HG02798 (cell line): ENCODE measurements at regions not wholly inside any gene's neighbourhood (a gene's known extent, or its start where the extent isn't known, plus 50 kb on each side); places are given as distances from the start of the nearest gene placed in this dataset.

Experiments used
- ATAC-seq: cut with Tn5 transposase; IDR thresholded peaks from one replicate; pipeline ENCODE4 v1.9.1; 2021; ENCODE audit warnings: mild to moderate bottlenecking; ENCODE audit not compliant: unreplicated experiment, poor library complexity

GRCh38 chr5:3801967-3802366, 206.3 kb downstream of the IRX1 start:
- no peak for ATAC-seq

GRCh38 chr5:3809455-3809854, 213.8 kb downstream of the IRX1 start:
- no peak for ATAC-seq

- ATAC-seq: no peak
These were observed 215.5 kb downstream of the IRX1 start for GRCh38 chr5:3811116-3811515.

GRCh38 chr5:3818624-3819023, 223.0 kb downstream of the IRX1 start:
- no peak for ATAC-seq

- ATAC-seq: no peak
These were observed 230.2 kb downstream of the IRX1 start for GRCh38 chr5:3825531-3826451.

- no peak for ATAC-seq
These were observed 232.0 kb downstream of the IRX1 start for GRCh38 chr5:3827624-3828023.

- no peak for ATAC-seq
These were observed 233.1 kb downstream of the IRX1 start for GRCh38 chr5:3828761-3829160.

GRCh38 chr5:3833566-3833965, 237.9 kb downstream of the IRX1 start:
- no peak for ATAC-seq

GRCh38 chr5:3835811-3836210, 240.2 kb downstream of the IRX1 start:
- ATAC-seq: no peak

GRCh38 chr5:3836528-3836927, 240.9 kb downstream of the IRX1 start:
- ATAC-seq: no peak

- no peak for ATAC-seq
These were observed 241.9 kb downstream of the IRX1 start for GRCh38 chr5:3837506-3837905.

- no peak for ATAC-seq
These were observed 243.5 kb downstream of the IRX1 start for GRCh38 chr5:3839151-3839550.

- no peak for ATAC-seq
These were observed 247.0 kb downstream of the IRX1 start for GRCh38 chr5:3842591-3842990.

GRCh38 chr5:3843706-3844105, 248.1 kb downstream of the IRX1 start:
- no peak for ATAC-seq

GRCh38 chr5:3844266-3844665, 248.6 kb downstream of the IRX1 start:
- ATAC-seq: no peak

- ATAC-seq: no peak
These were observed 249.6 kb downstream of the IRX1 start for GRCh38 chr5:3845230-3845629.

GRCh38 chr5:3852161-3852916, 256.7 kb downstream of the IRX1 start:
- ATAC-seq: no peak

GRCh38 chr5:3853362-3853761, 257.7 kb downstream of the IRX1 start:
- no peak for ATAC-seq

- ATAC-seq: no peak
These were observed 258.7 kb downstream of the IRX1 start for GRCh38 chr5:3854188-3854821.

GRCh38 chr5:3856036-3856435, 260.4 kb downstream of the IRX1 start:
- no peak for ATAC-seq

- no peak for ATAC-seq
These were observed 262.9 kb downstream of the IRX1 start for GRCh38 chr5:3858524-3858923.
